Lung (tissue), 11 donors: ENCODE measurements at regions not wholly inside any gene's neighbourhood (a gene's known extent, or its start where the extent isn't known, plus 50 kb on each side); places are given as distances from the start of the nearest gene placed in this dataset.

ENCODE experiments used
- ATAC-seq: fragments of 200-7000 bp; cut with Tn5 transposase; one replicate; pipeline ENCODE4 v1.9.1; 2020; ENCODE audit warnings: moderate number of reproducible peaks; ENCODE audit not compliant: insufficient read depth, low FRiP score
- DNase-seq, 3 donors: peaks; one replicate each; pipeline ENCODE4 v3.0.0-alpha.2; 2013 to 2017
- H3K27ac ChIP-seq, 2 donors: one replicate each; pipeline ENCODE4 v1.5.1; 2013; ENCODE audit warnings: mild to moderate bottlenecking in 2 of 2, moderate library complexity in 2 of 2, control low read depth in 1 of 2, inconsistent platforms in 1 of 2, low read depth in 1 of 2, low read length in 1 of 2
- H3K27me3 ChIP-seq, 3 donors: one replicate each; pipeline ENCODE4 v1.5.1; 2013; ENCODE audit warnings: low read length in 2 of 3; ENCODE audit not compliant: control insufficient read depth in 3 of 3, insufficient read depth in 3 of 3
- H3K36me3 ChIP-seq, 4 donors: one replicate each; pipeline ENCODE4 v1.5.1; 2013; ENCODE audit warnings: low read length in 4 of 4, mild to moderate bottlenecking in 1 of 4, moderate library complexity in 1 of 4; ENCODE audit not compliant: control insufficient read depth in 4 of 4, insufficient read depth in 4 of 4
- H3K4me1 ChIP-seq, 5 donors: one replicate each; pipeline ENCODE4 v1.5.1; 2013; ENCODE audit warnings: low read length in 5 of 5, mild to moderate bottlenecking in 2 of 5, moderate library complexity in 1 of 5; ENCODE audit not compliant: control insufficient read depth in 5 of 5, insufficient read depth in 5 of 5
- H3K4me3 ChIP-seq: one replicate; pipeline ENCODE4 v1.5.1; 2013; ENCODE audit warnings: mild to moderate bottlenecking, control low read depth, moderate library complexity
- H3K9ac ChIP-seq, 2 donors: one replicate each; pipeline ENCODE4 v1.5.1; 2013; ENCODE audit warnings: low read length in 2 of 2, control low read depth in 1 of 2; ENCODE audit not compliant: insufficient read depth in 1 of 2
- H3K9me3 ChIP-seq, 4 donors: one replicate each; pipeline ENCODE4 v1.5.1; 2013; ENCODE audit warnings: low read length in 3 of 4, mild to moderate bottlenecking in 1 of 4, moderate library complexity in 1 of 4; ENCODE audit not compliant: control insufficient read depth in 4 of 4, insufficient read depth in 3 of 4
- WGBS, 2 donors: extraction: QIAGEN DNeasy Blood & Tissue Kit; methylation state at CpG; one replicate each; pipeline ENCODE4 v1.1.7; 2013; 5-methylcytosine and 5-hydroxymethylcytosine counted together
- TF ChIP-seq, protein P1 (sequence below): IDR thresholded peaks from 2 replicates; pipeline ENCODE4 v1.5.1; 2012; ENCODE audit warnings: mild to moderate bottlenecking; ENCODE audit errors: control extremely low read depth, extremely low read depth
- donor health status: control.
- donor health status: control.
- donor health status: Bipolar disorder and iron deficiency.
- donor health status: healthy.
- donor health status: DM: yes; HTN: yes; CAD: no.

DNA sequence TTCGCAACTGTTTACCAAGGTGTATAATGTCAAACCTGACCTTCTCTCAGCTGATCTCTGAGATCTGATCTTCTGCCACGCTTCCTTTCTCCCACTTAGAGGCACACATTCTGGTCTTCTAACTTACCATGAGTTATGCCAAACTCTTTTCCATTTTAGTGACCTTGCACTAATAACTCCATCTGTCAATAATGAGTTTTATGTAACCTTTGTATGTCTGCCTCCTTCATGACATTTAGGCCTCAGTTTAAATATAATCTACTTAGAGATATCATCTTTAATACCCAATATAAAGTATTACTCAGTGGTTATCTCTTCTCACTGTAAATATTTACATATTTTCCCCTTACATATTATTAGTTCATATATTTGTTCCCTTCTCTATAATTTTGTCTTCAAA lies 827.5 kb upstream of the PCDH20 start:
- no peaks in the 10 kb centered on the region for H3K27me3 ChIP-seq
- no peaks in the 10 kb centered on the region for H3K36me3 ChIP-seq
- H3K4me3 ChIP-seq: no peak overlapping the region
- H3K9ac ChIP-seq: no peak overlapping the region
- WGBS, 2 donors: 87 to 93% methylated on average over 2 of the region's 2 CpGs
- no peak for DNase-seq
- no peak overlapping the region for H3K27ac ChIP-seq
- H3K4me1 ChIP-seq: no peaks in the 10 kb centered on the region
- TF ChIP-seq, protein P1, sequence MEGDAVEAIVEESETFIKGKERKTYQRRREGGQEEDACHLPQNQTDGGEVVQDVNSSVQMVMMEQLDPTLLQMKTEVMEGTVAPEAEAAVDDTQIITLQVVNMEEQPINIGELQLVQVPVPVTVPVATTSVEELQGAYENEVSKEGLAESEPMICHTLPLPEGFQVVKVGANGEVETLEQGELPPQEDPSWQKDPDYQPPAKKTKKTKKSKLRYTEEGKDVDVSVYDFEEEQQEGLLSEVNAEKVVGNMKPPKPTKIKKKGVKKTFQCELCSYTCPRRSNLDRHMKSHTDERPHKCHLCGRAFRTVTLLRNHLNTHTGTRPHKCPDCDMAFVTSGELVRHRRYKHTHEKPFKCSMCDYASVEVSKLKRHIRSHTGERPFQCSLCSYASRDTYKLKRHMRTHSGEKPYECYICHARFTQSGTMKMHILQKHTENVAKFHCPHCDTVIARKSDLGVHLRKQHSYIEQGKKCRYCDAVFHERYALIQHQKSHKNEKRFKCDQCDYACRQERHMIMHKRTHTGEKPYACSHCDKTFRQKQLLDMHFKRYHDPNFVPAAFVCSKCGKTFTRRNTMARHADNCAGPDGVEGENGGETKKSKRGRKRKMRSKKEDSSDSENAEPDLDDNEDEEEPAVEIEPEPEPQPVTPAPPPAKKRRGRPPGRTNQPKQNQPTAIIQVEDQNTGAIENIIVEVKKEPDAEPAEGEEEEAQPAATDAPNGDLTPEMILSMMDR: no peak
- no peaks in the 10 kb centered on the region for H3K9me3 ChIP-seq
- ATAC-seq: no peak

DNA sequence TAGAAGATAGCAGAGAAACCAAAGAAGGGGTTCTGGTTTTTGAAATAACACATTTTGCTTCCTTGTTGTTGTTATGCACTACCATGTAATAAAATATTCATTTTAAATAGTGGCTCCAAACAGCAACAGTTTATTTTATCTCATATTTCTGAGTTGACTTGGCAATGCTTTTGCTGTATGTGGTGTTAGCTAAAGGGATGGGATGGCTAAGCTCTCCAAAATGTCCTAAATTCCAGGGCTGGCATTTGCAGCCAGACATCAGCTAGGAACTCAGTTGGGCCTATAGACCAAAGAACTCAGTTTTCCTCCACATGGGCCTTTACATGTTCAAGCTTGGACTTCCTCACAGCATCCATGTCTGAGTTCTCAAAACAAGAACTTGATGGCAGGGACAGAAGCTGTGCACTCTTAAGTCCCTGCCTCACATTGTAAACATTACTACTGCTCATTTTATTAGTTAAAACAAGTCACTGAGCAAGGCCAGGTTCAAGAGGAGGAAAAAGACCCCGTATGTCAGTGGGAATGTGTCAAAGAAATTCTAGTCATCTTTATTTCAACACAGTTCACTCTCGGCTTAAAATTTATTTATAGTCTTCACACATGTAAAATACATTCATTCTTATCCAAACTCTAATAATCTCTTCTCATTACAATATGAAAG lies 819.3 kb upstream of the PCDH20 start:
- Histone ChIP-seq H3K4me3 (no peak overlapping the region), H3K9me3 (no peaks in the 10 kb centered on the region), H3K4me1 (peaks cover 0 to 11% (median 2%) of the 10 kb centered on the region in 5 donors), H3K36me3 (no peaks in the 10 kb centered on the region), H3K27me3 (no peaks in the 10 kb centered on the region), H3K9ac (no peak overlapping the region), H3K27ac (no peak overlapping the region)
- TF ChIP-seq, protein P1: no peak
- DNase-seq (peak; percentile 23 to 75 (median 75)), ATAC-seq (no peak)
- 71 to 83% methylated on average over 2 of the region's 2 CpGs for WGBS, 2 donors

DNA sequence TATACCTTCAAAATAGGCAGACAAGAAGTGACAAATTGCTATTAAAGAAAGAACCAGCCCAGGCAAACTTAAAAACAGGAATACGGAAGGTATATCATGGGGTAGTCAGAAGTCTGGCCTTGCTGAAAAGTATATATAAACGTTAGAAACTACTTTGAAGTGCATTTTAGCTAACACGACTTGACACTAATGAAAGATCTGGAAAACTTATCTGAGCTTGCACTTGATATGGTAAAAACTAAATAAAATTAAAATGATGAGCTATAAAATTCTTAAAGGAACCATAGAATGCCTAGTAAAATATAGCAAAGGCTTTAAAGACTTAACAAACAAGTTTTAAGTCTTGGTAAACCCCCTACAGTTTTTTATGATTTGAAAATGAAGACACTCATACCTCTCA lies 795.3 kb upstream of the PCDH20 start:
- Histone ChIP-seq H3K27ac (no peak overlapping the region), H3K4me3 (no peak overlapping the region), H3K9ac (no peak overlapping the region), H3K36me3 (no peaks in the 10 kb centered on the region), H3K4me1 (no peaks in the 10 kb centered on the region), H3K27me3 (no peaks in the 10 kb centered on the region), H3K9me3 (peaks cover 0 to 3% (median 0%) of the 10 kb centered on the region in 4 donors)
- TF ChIP-seq, protein P1: no peak
- DNase-seq (no peak), ATAC-seq (no peak)
- 42 to 72% methylated on average over 3 of the region's 3 CpGs for WGBS, 2 donors

DNA sequence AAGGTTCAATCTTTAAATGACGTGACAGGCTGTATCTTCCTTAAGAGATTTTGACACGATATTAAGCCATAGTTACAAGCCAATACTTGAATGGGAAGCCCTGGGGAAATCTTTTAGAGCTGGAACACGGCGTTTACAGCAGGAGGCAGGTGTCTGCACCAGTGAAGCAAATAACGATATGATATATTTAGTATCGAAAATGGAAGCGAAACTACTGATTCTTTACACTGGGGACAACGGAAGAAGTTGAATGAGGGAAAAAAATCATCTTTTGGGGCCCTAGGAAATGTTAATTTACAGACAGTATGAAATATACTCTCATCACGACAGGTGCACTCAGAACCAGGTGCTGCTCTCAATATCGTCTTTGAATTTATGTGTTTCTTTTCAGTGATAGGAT lies 793.9 kb upstream of the PCDH20 start:
- H3K36me3 ChIP-seq: no peaks in the 10 kb centered on the region
- DNase-seq: no peak
- 66 to 76% methylated on average over 10 of the region's 10 CpGs for WGBS, 2 donors
- H3K27me3 ChIP-seq: no peaks in the 10 kb centered on the region
- H3K9me3 ChIP-seq: peaks cover 0 to 3% (median 0%) of the 10 kb centered on the region in 4 donors
- ATAC-seq: no peak
- H3K4me1 ChIP-seq: no peaks in the 10 kb centered on the region
- TF ChIP-seq, protein P1: no peak
- H3K9ac ChIP-seq: no peak overlapping the region
- H3K27ac ChIP-seq: no peak overlapping the region
- no peak overlapping the region for H3K4me3 ChIP-seq
